Urothelium cell line (cell line): ENCODE measurements at regions not wholly inside any gene's neighbourhood (a gene's known extent, or its start where the extent isn't known, plus 50 kb on each side); places are given as distances from the start of the nearest gene placed in this dataset.
"Not testable (repeated sequence)": the region's sequence is repeated elsewhere in the genome, so short reads cannot be mapped to it uniquely, and the experiment has no call there.

Source experiments
- DNase-seq: peaks from one replicate; pipeline ENCODE4 v3.0.0; 2011; ENCODE audit warnings: low spot score, mixed read lengths
- FAIRE-seq: peaks from 2 replicates; lab custom pipeline; 2011; peaks lifted over from hg19 to GRCh38; lab: Jason Lieb, UNC

DNA sequence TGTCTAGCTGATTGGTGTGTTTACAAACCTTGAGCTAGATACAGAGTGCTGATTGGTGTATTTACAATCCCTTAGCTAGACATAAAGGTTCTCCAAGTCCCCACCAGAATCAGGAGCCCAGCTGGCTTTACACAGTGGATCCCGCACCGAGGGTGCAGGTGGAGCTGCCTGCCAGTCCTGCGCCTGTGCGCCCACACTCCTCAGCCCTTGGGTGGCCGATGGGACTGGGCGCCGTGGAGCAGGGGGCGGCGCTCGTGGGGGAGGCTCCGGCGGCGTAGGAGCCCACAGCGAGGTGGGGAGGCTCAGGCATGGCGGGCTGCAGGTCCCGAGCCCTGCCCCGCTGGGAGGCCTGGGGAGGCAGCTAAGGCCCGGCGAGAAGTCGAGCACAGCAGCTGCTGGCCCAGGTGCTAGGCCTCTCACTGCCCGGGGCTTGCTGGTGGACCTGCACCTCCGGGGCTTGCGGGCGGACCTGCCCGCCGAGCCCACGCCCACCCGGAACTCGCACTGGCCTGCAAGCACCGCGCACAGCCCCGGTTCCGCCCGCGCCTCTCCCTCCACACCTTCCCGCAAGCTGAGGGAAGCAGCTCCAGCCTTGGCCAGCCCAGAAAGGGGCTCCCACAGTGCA is 51.0 kb upstream of the CDYL start:
- not testable (repeated sequence) for DNase-seq, FAIRE-seq

DNA sequence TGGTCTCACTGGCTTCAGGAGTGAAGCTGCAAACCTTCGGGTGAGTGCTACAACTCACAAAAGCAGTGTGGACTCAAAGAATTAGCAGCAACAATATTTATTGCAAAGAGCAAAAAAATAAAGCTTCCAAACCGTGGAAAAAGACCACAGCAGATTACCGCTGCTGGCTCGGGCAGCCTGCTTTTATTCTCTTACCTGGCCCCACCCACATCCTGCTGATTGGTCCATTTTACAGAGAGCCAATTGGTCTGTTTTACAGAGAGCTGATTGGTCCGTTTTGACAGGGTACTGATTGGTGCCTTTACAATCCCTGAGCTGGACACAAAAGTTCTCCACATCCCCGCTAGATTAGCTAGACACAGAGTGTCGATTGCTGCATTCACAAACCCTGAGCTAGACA is 51.5 kb upstream of the CDYL start:
- FAIRE-seq, DNase-seq: not testable (repeated sequence)

DNA sequence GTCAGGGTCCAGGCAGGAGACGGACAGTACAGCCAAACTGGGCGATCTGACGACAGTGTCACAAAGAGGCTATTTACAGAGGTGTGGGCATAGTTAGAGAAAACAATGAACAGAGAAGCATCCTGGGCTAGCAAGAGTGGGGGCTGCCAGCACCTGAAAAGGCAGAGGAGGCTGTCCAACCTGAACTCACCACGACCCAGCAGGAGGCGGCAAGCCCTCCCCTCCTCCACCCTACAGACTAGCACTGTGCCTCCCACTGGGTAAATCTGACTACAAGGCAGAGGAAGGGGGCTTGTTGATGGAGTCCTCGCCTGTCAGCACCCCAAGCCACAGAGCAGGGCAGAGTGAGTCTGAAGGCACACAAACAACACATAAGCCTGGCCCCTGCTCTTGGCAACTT is 52.8 kb upstream of the CDYL start:
- FAIRE-seq (no peak), DNase-seq (no peak)

DNA sequence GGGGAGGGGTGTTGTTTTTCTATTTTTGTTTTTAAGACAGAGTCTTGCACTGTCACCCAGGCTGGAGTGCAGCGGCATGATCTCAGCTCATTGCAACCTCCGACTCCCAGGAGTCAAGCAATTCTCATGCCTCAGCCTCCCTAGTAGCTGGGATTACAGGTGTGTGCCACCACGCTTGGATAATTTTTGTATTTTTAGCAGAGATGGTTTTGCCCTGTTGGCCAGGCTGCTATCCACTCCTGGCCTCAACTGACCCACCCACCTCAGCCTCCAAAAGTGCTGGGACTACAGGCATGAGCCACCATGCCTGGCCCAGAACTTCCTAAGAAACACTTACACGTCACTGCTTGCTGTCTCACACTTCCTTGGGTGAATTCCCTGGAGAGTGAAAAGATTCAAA is 54.8 kb upstream of the CDYL start:
- not testable (repeated sequence) for DNase-seq, FAIRE-seq

DNA sequence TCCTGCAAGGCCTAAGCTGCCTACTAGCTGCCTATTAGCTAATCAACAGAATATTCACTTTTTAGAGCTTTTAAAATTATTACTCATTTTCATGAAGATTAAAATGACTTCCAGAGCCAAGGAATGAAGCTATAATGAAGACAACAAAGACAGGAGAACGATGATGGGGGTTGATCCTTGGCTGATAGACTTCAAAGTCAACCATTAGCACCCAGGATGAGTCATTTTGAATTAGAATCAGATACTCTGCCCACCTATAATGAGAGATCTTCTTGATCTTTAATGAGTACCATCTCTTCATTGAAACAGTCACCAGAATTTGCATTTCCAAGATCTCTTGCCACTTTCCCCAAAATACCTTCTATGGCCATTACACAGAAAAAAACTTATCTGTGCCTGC is 56.7 kb upstream of the CDYL start:
- DNase-seq (no peak), FAIRE-seq (no peak)

DNA sequence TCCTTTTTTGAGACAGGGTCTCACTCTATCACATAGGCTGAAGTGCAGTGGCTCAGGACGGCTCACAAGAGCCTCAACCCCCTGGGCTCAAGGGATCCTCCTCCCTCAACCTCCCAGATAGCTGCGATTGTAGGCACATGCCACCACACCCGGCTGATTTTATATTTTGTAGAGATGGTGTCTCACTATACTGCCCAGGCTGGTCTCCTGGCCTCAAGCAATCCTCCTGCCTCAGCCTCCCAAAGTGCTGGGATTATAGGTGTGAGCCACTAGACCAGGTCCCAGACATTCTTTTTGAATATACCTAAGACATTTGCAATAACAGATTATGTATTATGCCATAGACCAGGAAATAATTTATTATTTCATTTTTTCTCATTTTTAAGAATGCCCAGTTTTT is 58.3 kb upstream of the CDYL start:
- FAIRE-seq (no peak), DNase-seq (no peak)

DNA sequence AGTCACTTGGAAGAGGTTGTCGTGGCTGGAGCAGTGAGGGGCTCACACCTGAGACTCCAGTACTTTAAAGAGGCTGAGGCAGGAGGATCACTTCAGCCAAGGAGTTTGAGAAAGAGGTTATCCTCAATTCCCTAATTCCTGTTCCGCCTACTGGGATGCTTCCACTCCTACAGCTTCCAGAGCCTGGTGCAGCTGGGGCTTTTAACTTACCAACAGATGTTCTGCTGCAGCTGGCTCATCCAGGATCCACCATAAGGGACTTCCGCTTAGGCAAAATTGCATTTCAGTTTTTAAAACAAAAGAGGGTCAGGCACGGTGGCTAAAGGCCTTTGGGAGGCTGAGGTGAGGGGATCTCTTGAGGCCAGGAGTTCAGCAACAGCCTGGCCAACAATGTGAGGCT is 59.1 kb upstream of the CDYL start:
- FAIRE-seq (no peak), DNase-seq (no peak)

DNA sequence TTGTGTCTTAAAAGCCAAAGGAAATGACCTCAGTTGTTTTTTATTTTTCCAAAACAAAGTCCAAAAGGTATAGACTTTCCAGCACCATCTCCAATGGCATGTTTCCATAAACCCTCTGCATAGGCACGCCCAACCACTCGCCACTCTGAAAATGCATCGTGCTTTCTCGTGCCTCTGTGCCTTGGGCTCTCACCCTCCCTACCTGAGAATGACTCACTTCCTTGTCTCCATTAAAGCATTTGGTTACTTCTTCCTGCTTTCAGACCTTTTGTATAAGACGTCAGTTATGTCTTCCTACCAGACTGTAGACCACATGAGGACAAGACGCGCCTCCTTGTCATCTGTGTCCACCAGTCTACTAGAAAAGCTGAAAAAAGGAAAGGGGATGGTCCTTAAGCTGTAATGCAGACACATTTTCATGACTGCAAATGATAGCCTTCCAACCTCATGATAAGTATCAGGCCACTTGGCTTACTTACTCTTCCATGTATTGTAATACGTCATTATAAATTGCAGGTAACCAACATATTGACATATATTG is 61.2 kb upstream of the CDYL start:
- DNase-seq (no peak), FAIRE-seq (no peak)

DNA sequence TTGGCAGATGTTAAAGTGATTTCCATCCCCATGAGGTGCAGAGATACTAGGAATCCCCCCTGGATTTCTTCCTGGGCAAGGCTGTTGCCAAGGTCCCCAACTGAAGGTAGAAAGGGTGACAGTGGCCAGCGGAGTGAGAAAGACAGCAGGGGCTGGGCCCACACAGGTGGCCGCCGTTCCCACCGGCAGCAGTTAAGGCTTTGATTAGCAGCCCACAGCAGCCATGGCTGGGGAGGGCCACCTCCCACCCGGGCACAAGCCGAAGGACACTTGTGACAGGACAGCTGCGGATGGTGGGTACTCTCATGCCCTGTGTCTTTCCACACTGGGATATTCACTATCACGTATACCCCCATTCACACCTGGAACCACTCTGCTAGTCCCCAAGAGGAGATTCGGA is 63.9 kb upstream of the CDYL start:
- no peak for DNase-seq
- no peak for FAIRE-seq

DNA sequence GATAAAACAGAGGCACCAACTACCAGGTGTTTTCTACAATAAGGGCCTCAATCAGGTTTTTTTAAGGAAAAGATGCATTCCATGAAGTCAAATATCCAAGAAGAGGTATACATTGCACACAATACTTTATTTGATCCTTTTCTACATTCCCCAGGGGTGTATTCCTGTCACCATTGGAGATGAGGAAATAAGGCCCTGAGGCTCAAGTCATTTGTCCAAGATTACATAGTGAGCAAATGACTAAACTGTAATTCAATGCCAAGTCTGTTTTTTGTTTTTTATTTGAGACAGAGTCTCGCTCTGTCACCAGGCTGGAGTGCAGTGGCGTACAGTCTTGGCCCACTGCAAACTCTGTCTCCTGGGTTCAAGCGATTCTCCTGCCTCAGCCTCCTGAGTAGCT is 69.2 kb upstream of the CDYL start:
- no peak for DNase-seq

DNA sequence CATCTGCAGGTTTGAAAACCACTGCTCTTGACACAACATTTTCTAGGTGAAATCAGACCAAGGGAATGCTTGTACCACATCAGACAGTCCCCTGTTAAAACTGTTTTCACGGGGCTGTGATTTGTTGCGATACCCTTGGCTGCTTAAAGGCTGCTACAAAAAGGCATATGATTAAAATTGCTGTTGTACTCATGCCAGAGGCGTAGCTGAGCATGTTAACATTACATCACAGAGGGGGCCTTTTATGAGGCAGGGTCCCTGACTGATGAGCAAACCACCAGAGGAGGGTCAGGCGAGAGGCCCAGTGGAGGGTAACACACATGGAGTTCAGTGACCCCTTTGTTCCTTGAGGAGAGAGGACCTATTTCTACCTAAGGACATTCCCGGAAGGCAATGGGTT is 70.4 kb upstream of the CDYL start:
- no peak for DNase-seq
- FAIRE-seq, result no peak

More for the DNA sequence above, 69.2 kb upstream of the CDYL start:
- FAIRE-seq, result no peak

DNA sequence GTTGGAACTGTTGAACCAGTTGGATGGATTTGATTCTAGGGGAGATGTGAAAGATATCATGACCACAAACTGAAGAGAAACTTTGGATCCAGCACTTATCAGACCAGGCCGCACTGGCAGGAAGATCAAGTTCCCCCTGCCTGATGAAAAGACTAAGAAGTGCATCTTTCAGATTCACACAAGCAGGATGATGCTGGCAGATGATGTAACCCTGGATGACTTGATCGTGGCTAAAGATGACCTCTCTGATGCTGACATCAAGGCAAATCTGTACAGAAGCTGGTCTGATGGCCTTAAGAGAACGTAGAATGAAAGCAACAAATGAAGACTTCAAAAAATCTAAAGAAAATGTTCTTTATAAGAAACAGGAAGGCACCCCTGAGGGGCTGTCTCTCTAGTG is 72.8 kb upstream of the CDYL start:
- no peak for FAIRE-seq
- DNase-seq, result no peak

DNA sequence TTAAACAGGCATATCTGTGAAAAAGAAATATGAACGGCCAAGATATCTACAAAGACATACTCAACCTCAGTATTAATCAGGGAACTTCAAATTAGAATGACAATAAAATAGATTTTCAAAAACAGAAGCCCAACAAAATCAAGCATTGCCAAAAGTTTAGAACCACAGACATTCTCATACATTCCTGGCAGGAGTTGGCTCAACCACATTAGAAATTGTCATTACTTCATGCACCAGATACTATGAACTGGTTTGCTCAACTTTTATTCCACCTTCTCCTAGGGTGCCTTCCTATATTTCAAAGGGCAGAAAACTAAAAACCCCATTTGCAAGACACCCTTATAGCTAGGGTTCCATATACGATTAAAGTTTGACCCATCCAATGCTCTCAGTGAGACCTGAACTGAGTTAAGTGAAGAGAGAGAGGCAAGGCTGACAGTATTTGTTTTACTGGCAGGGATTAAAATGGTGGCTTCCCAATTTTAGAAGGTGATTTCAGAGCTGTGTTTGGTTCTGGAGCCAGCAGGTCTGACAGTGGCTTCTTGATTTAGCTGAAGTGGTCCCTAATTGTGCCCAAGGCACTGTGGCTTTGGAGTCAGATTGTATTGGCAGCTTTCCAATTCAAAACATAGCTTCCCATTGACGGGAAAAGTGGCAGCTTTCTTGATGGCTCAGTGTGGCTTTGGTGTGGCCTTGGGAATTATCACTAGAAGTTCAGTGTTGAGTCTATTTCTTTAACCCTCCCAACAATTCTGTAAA is 77.1 kb upstream of the CDYL start:
- no peak for FAIRE-seq

DNA sequence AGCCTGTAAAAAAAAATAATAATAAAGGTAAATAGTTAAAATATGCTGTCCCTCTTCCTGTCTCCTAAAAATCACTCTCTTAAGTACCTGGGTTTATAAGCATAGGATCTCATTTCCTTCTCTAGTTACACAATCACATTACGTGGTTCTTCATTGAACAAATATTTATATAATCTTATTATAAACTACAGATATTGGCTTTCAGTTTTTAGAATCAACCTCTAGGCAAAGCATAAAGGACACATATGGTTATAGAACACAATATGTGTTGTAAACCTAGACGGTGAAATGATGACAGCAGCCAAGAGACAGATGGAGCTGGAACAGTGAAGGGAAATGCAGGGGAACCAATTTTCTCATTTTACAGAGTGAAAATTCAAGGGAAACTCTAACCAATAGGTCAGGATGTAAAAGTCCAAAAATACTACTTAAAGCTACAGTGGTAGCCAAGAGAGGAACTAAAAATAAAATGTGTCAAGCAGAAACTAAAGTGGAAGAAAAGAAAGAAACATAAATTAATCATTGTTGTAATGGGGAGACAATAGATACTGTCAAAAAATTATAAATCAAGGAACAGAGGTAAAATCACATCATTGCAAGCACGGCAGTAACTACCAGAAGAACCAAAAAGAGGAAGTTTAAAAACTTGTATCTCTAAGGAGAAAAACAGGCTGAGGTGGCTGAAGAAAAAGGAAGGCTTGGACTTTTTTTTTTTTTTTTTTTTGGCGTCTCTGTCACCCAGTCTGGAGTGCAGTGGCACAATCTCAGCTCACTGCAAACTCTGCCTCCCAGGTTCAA is 82.8 kb upstream of the CDYL start:
- no peak for DNase-seq
- FAIRE-seq, result no peak

More for the DNA sequence above, 77.1 kb upstream of the CDYL start:
- DNase-seq, result no peak

DNA sequence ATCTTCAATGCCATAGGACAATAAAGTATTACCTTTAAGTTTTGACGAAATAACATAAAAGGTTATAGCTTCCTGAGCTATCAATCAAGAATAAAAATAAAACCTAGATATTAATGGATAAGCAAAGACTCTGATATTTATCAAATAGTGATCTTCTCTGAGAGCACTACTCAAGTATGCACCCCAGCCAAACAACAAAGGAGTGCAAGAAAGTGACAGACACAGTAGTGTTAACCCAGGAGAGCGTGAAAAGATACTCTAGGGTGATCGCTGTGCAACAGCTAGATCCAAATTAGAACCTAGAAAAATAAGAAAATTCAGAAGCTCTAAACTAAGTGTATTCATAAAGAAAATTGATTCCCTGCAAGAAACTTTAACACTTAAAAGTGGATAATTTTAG is 83.5 kb upstream of the CDYL start:
- FAIRE-seq (no peak), DNase-seq (no peak)

DNA sequence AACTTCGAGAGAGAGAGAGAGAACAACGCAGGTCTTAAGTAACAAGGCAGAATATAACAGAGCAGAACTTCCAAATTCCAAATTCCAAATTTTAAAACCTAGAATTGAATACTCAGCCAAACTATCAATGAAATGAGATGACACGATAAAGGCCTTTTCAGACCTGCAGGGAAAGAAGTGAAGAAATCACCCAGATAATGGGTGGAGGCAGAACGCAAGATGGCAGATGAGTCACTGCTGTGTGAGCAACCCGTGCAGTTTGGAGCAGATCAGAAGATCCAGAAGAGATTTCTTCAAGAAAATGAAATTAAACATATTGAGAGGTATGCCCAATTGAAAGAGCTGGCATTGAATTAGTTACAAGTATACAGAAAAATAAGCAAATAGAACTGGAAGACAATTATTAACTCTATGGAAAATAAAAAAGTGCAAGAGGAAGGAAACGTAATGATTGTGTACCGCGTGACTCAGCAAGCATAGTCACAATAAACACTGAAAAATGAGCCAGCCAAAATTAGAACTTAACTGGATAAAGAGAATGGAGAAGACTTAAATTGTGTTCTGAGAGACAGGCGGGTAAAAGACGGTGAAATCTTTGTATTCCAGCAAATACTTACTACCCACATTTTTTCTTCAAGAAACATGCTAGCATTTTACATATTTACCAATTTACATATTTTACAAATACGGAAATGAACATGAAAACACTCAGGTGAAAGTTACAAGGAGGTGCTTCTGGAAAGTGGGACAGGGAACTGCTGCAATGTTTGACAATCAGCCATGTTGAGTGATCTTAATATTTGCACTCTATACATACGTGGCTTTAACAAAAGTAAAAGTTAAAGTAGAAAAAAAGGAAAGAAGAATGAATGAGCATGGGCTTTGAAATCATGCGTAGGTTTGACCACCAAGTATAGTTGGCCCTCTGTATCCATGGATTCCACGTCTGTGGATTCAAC is 87.9 kb upstream of the CDYL start:
- DNase-seq, result peak; percentile 65
- no peak for FAIRE-seq

DNA sequence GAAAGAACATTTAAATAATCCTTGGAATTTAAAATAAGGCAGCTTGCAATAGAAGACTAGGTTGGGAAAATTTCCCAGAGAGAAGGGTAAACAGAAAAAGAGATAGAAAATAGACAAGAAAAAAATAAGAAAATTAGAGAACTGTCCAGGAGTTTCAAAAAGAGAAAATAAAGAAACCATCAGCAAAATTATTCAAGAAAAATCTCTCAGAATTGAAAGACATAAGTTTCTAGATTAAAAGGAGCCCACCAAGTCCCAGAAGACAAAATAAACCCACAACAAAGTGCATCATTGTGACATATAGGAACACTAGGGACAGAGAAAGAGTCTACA is 88.6 kb upstream of the CDYL start:
- FAIRE-seq, result no peak
- DNase-seq, result no peak

DNA sequence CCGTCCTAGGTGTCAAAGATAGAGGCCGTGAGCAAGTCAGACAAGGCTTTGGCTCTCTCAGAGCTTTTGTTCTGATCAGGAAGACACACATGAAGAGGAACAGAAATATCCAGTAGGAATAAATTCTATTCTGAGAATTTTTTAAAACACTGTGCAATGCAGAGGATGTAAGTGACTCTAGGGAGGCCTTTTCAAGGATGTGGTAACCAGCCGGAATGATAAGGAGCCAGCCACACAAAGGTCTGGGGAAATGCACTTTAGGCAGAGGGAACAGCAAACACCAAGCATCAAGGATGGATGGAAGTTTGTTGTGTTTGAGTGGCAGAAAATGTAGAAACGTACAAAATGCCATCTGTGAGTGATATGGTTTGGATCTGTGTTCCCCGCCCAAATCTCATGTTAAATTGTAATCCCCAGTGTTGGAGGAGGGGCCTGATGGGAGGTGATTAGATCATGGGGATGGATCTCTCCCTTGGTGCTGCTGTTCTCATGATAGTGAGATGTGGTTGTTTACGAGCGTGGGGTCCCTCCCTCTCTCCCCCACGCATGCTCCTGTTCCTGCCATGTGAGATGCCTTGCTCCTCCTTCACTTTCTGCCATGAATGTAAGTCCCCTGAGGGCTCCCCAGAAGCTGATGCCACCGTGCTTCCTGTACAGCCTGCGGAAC is 93.6 kb upstream of the CDYL start:
- no peak for FAIRE-seq
- no peak for DNase-seq

DNA sequence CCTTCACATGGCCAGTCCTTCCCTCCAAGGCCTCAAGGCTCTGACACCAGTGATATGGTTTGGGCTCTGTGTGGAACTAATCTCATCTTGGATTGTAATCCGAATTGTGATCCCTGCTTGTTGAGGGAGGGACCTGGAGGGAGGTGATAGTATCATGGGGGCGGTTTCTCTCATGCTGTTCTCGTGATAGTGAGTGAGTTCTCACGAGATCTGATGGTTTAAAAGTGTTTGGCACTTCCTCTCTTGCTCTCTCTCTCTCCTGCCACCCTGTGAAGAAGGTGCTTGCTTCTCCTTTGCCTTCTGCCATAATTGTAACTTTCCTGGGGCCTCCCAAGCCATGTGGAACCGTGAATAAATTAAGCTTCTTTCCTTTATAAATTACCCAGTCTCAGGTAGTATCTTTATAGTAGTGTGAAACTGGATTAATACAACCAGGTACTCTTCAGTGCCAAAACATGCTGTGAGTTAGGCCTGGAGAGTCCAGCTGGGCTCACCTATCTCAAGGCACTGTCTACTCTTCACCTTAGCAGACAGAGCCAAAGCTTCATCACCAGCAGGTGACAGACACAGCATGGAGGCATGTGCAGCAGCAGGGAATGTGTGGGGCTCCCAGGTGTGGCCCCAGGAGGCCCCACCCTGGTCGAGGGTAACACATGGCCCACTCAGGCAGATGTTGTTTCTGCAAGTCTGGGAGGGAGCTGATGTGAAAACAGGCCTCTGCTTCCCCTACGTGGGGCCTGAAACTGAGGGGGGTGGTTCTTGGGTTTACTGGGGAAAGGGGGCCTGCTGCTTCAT is 97.5 kb upstream of the CDYL start:
- FAIRE-seq (no peak), DNase-seq (no peak)
